ENCODE measurements at regions not wholly inside any gene's neighbourhood (a gene's known extent, or its start where the extent isn't known, plus 50 kb on each side); places are given as distances from the start of the nearest gene placed in this dataset.

GRCh38 chr4:123233136-123233768, 163.3 kb upstream of the SPRY1 start (continued):
- no peak for TF ChIP-seq CBX5 (IDR thresholded peaks at IDR 0.05; ENCODE audit: low read depth)

- no peaks in the 10 kb centered on the region for H4K20me1 ChIP-seq (ENCODE audit: control insufficient read depth, insufficient read depth)
- POLR2A ChIA-PET: no interaction called here
- no peaks in the 10 kb centered on the region for H3K36me3 ChIP-seq (ENCODE audit: control insufficient read depth in 2 of 2, insufficient read depth in 2 of 2, low read length in 1 of 2)
- SMC1A ChIA-PET (ENCODE audit: uncharacterized antibody, unreplicated experiment): no interaction called here
- CTCF ChIA-PET: no interaction called here
- no peaks in the 10 kb centered on the region for H3K79me2 ChIP-seq (ENCODE audit: control insufficient read depth, insufficient read depth, low read length)
- no TSS peak for BruUV-seq (replicated peaks)
- RAD21 ChIA-PET (ENCODE audit: unreplicated experiment): no interaction called here
- no peaks in the 10 kb centered on the region for H3K4me1 ChIP-seq (ENCODE audit: control insufficient read depth, insufficient read depth, low read length)
- no peaks in the 10 kb centered on the region for H3K9me3 ChIP-seq (replicated peaks; ENCODE audit: control insufficient read depth, insufficient read depth, low read length)
- no peak overlapping the region for H2AFZ ChIP-seq (ENCODE audit: control insufficient read depth, low read depth, low read length)
- no peak overlapping the region for H3K27ac ChIP-seq (ENCODE audit: control insufficient read depth, insufficient read depth)
- intact Hi-C loops (cut with micrococcal nuclease; ENCODE audit: unreplicated experiment): no loop called here
- H3K9ac ChIP-seq (ENCODE audit: control insufficient read depth, insufficient read depth, low read length): no peak overlapping the region
- FAIRE-seq (no peak), DNase-seq (ENCODE audit: low read depth, low spot score) (no peak), ATAC-seq (no peak)
- no peaks in the 10 kb centered on the region for H3K27me3 ChIP-seq (replicated peaks in 1 of 2; ENCODE audit: control insufficient read depth in 2 of 2, insufficient read depth in 2 of 2, low read length in 1 of 2)
- in situ Hi-C loops (cut with MboI): no loop called here
- no peak overlapping the region for H3K4me3 ChIP-seq
- H3K4me2 ChIP-seq (ENCODE audit: control insufficient read depth, insufficient read depth): no peak overlapping the region
- TF ChIP-seq TBL1XR1 (IDR thresholded peaks at IDR 0.05; ENCODE audit: low read depth, low read length) (no peak), ZNF384 (IDR thresholded peaks at IDR 0.05; ENCODE audit: borderline replicate concordance, low read depth, low read length) (no peak), POLR2A (IDR thresholded peaks at IDR 0.05; ENCODE audit: low read depth, low read length) (no peak), BCLAF1 (IDR thresholded peaks at IDR 0.05) (no peak)
These were observed 161.6 kb upstream of the SPRY1 start for GRCh38 chr4:123234955-123235354.
